Hematopoietic multipotent progenitor cell (in vitro differentiated cells): ENCODE measurements at regions not wholly inside any gene's neighbourhood (a gene's known extent, or its start where the extent isn't known, plus 50 kb on each side); places are given as distances from the start of the nearest gene placed in this dataset.

ENCODE experiments used
- DNase-seq, 3 donors: peaks; one replicate each; pipeline ENCODE4 v3.0.0-alpha.2; 2011 to 2015; ENCODE audit warnings: low read depth in 2 of 3, low spot score in 2 of 3

- no peak for DNase-seq
Measured at GRCh38 chr13:74335370-74335769, 201.2 kb upstream of the KLF12 start.

GRCh38 chr13:74329962-74330361 is 195.8 kb upstream of the KLF12 start:
- no peak for DNase-seq

GRCh38 chr13:74325106-74325505 is 190.9 kb upstream of the KLF12 start:
- DNase-seq, result no peak

GRCh38 chr13:74324338-74324737 is 190.1 kb upstream of the KLF12 start:
- no peak for DNase-seq

GRCh38 chr13:74322562-74322961 is 188.4 kb upstream of the KLF12 start:
- DNase-seq, result no peak

GRCh38 chr13:74320282-74320681 is 186.1 kb upstream of the KLF12 start:
- DNase-seq, result no peak

GRCh38 chr13:74316547-74316946 is 182.3 kb upstream of the KLF12 start:
- DNase-seq, result no peak

- DNase-seq, result peak in 1 of 3 donors; percentile 25
Measured at GRCh38 chr13:74306496-74306895, 172.3 kb upstream of the KLF12 start.

- DNase-seq, result no peak
Measured at GRCh38 chr13:74305876-74306275, 171.7 kb upstream of the KLF12 start.

- no peak for DNase-seq
Measured at GRCh38 chr13:74301258-74301935, 167.2 kb upstream of the KLF12 start.

- no peak for DNase-seq
Measured at GRCh38 chr13:74300162-74300561, 166.0 kb upstream of the KLF12 start.

GRCh38 chr13:74299721-74300120 is 165.5 kb upstream of the KLF12 start:
- peak in 1 of 3 donors; percentile 18 for DNase-seq

- no peak for DNase-seq
Measured at GRCh38 chr13:74298923-74299322, 164.7 kb upstream of the KLF12 start.

GRCh38 chr13:74289861-74290773 is 155.9 kb upstream of the KLF12 start:
- peak; percentile 21 to 97 (median 89) for DNase-seq

GRCh38 chr13:74289107-74289506 is 154.9 kb upstream of the KLF12 start:
- DNase-seq, result no peak

- DNase-seq, result peak; percentile 9 to 53 (median 18)
Measured at GRCh38 chr13:74288361-74288911, 154.2 kb upstream of the KLF12 start.

GRCh38 chr13:74287724-74288169 is 153.5 kb upstream of the KLF12 start:
- DNase-seq, result peak; percentile 85 to 95 (median 94)

- no peak for DNase-seq
Measured at GRCh38 chr13:74280795-74281490, 146.7 kb upstream of the KLF12 start.

GRCh38 chr13:74280093-74280794 is 146.0 kb upstream of the KLF12 start:
- DNase-seq, result no peak

GRCh38 chr13:74278901-74279300 is 144.7 kb upstream of the KLF12 start:
- no peak for DNase-seq
